GM21529 (cell line): ENCODE measurements at regions not wholly inside any gene's neighbourhood (a gene's known extent, or its start where the extent isn't known, plus 50 kb on each side); places are given as distances from the start of the nearest gene placed in this dataset.
"Not testable (repeated sequence)": the region's sequence is repeated elsewhere in the genome, so short reads cannot be mapped to it uniquely, and the experiment has no call there.

ENCODE experiments used
- ATAC-seq: cut with Tn5 transposase; IDR thresholded peaks from one replicate; pipeline ENCODE4 v1.9.1; 2021; ENCODE audit not compliant: unreplicated experiment

DNA sequence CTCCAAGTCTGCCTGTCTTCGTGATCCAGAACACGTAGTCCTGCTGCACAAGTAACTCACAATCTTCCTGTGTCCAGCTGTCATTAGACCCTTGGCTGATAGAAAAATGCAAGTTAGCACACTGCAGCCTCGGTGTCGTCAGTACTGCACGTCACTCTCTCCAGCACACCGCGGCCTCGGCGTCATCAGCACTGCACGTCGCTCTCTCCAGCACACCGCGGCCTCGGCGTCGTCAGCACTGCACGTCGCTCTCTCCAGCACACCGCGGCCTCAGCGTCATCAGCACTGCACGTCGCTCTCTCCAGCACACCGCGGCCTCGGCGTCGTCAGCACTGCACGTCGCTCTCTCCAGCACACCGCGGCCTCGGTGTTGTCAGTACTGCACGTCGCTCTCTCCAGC is 160.0 kb downstream of the FOXL1 start:
- not testable (repeated sequence) for ATAC-seq

DNA sequence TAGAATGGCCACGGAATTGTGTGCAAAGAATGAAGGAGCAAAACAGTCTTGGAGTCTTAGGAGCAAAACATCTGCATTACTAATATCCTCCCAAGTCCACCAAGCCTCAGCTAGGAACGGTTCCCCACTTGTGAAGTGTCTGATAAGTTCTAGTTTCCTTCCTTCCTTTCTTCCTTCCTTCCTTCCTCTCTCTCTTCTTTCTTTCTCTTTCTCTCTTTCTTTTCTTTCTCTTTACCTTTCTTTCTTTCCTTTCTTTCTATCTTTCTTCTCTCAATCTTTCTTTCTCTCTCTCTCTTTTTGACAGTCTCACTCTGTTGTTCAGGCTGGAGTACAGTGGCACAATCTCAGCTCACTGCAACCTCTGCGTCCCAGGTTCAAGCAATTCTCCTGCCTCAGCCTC is 160.8 kb downstream of the FOXL1 start:
- no peak for ATAC-seq

DNA sequence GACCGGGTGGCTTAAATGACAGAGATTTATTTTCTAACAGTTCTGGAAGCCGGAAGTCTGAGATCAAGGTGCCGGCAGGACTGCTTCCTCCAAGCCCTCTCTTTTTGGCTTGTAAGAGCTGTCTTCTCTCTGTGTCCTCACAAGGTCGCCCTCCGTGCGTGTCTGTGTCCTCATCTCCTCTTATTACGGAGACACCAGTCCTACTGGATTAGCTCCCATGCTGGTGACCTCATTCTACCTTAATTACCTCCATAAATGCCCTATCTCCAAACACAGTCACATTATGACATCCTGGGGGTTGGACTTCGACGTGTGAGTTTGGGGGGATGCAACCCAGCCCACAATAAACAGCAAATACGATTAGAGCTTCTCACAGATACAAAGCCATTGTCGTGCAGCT is 161.5 kb downstream of the FOXL1 start:
- ATAC-seq: no peak

DNA sequence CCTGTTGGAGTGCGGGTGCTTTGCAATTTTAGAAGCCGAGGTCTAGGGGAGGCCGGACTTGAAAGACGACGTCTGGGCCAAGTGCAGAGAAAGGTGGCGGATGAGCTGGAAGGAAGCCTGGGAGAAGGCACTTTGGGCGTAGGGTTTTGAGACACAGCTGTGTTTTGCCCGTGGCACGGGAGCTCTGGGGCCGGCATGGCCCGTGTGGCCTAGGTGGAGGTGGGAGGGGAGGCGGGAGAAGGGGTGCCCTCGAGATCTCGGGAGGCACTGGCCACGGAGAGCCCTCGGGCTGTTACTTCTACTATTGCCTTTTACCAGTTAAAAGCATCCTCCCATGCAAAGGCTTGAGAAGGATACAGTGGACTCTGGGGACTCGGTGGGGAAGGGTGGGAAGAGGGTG is 161.9 kb downstream of the FOXL1 start:
- no peak for ATAC-seq

DNA sequence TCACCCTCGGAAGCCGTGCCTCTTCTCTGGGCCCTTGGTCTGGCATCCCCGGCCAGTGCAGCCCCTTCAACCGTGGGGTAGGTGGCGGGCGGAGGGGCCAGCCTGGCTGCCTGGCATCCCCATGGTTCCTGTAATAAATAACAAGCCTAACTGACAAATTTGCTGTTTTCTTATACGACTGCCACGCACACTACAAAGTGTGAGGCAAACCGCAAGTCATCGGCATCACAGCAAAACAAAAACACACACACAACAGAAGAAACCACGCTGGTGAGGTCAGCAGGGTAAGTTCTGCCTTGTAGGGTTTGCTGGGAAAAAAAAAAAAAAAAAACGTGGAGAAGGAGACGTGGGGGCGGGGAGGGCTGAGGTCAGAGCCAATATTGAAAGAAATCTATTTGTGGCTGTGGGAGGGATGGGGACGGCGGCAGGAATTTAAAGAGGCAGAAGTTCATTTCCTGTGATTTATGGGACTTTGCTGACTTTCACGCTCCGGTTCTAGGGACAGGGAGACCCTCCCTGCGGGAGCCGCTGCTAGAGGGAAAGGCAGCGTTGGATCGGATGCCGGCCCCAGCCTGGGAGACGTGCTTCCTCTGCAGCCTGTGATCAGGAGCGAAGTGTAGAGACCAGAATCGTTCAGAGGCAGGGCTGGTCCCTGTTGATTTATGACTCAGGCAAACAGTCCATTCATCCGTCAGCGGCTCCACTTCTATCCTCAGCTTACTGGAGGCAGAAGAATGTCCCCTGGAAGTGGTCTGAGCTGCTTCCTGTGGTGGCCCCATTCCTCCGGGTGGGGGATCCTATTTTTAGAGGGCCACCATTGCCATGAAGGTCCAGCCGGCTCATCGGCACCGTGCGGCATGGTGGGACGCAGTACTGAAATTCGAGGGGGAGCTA is 162.8 kb downstream of the FOXL1 start:
- ATAC-seq: no peak

DNA sequence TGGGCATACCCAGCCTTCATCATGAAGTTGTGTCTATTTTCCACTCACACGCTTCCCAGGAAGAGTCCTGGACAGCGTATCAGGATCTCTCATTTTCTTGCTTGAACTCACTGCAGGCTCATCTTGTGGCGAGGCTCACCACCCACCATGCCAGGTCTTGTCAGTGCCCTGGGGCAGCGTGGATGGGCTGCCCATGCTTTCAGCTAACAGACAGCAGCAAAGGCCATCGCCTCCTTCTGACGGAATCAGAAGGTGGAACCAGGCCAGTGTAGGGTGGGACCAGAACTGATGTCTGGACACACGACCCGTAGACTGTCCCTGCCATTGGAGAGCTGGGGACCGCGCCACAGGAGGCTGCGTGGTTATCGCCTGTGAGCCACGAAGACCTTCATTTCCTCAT is 169.4 kb downstream of the FOXL1 start:
- ATAC-seq: no peak

DNA sequence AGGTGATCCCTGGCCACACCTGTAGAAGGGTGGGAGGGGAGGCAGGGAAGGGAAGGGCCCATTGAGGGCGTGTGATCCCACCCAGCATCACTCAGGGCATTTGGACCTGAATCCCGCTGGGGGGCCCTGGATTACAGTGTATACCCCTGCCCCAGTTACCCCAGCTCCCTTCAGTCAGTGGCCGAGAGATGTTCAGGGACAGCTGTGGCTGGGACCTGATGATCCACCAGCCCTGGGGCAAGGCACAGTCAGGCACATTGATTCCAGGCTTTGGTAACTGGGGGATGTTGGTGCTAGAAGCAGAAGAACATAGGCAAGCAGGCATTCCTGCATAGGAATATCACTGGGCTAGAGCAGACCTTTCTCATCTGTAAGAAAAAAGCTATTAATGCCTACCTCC is 170.3 kb downstream of the FOXL1 start:
- no peak for ATAC-seq

DNA sequence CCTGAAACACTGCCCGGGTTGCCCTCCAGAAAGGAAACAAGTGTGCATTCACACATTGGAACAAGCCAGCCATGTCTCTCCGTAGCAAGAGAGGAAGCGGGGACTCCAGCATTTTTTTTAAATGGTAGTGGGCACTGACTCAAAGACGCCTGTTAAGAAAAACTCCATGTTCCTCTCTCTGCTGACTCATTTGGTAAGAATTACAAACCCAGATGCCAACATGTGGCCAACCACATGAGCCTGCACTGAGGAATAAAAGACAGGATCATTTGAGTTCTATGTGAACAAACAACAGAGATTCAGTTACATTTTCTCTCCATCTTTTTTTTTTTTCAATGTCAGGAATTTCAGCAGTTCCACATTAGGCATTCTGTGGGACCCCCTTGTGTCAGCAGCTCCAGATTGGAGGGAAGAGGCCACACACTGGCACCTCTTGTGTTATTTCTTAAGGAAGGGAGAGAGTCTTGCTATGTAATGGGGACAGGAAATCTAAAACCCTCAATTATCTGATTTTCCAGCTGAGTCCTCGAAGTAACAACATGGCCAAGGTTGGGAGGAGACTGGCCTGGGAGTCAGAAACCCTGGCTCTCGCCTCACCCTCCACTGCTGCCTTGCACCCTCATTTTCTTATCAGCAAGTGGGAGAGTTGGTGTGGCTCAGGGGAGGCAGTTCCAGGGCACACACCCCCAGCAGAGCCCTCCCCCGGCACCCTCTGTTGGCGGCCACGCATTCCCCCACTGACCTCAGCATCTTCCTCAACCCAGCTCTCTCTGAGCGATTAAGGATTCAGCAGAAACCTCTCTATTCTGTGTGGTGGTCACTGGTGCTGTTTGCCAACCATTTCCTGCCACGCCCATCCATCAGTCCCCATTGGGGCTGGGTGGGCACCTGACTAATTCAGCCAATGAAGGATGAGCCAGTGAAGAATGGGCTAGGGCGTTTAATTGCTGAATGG is 173.0 kb downstream of the FOXL1 start:
- no peak for ATAC-seq

DNA sequence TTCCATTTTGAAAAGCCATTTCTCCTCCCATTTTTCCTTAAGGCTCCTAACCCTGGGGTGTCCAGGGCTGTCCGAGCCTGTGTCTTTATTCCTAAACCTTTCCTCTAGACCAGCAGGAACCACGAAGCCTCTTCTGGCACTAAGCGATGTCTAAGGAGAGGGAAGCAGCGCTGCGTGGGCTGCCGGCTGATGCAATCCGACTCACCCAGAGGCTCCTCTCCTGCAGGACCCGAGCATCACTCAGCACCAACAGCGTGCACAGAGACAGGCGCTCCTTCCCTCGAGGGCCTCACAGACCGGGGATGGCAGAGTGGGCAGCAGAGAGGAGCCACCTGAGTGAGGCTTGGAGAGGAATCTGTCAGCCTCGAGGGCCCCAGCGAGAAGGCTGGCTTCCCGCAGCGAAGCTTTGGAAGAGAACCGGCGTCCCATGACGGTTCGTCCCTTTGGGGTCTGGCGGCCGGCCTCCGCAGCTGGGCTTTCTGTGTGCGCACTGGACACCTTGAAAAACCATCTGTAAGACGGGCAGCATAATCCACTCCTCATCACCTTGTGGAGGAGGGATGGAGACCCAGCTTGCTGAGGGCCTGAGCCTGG is 174.3 kb downstream of the FOXL1 start:
- ATAC-seq: no peak

DNA sequence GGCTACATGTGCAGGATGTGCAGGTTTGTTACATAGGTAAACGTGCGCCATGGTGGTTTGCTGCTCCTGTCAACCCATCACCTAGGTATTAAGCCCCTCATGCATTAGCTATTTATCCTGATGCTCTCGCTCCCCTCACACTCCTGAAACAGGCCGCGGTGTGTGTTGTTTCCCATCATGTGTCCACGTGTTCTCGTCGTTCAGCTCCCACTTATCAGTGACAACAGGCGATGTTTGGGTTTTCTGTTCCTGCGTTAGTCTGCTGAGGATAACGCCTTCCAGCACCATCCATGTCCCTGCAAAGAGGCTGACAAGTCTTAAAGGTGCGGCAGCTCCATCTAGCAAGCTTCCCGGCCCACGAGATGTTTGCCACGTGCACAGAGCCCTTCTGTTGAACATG is 175.1 kb downstream of the FOXL1 start:
- ATAC-seq: no peak

DNA sequence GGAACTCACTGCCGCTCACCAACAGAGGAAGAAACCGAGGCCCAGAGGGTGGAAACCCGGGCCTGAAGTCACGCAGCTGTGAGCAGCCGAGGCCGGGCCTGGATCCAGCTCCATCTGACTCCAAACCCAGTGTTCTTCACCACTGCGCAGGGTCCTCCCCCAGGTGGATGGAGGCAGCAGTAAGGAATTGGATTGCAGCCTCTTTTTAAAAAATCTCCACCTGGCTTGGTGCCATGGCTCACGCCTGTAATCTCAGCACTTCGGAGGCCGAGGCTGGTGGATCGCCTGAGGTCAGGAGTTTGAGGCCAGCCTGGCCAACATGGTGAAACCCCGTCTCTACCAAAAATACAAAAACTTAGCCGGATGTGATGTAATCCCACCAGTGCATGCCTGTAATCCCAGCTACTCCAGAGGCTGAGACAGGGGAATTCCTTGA is 177.2 kb downstream of the FOXL1 start:
- no peak for ATAC-seq

DNA sequence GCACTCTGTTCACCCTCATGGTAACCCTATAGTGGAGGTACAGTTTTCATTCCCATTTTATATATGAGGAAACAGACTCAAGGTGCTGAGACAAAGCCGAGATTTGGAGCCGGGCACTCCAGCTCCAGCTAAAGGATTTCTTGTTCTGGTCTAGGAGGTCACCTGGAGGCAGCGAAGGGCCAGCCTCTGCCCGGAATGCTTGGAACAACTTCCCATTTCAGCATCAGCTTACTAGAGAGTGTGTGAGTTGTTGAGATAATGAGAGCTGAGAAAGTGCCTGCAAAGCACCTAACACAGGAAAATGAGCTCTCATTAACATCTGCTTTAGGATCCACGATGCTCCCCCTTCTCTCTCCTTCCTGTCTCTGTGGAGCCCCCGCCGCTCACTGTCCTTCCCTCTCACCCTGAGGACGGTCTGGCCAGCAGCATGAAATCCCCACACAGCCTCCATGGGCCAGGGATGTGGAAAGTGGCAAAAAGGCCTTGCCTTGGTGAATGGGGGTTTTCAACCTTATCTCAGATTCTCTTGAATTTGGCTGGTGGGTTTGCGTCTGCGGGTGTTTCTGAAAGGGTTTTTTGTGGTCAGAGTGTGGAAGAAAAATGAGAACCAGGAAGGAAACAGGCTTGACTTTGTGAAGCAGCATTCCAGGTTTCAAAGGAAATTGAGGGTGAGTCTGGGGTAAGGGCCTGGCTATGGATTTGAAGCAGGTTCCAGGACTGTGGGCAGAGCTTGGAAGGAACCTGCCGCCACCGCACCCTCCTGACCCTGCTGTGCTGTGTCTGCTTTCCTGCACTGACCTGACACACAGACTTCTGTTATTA is 178.7 kb downstream of the FOXL1 start:
- no peak for ATAC-seq

DNA sequence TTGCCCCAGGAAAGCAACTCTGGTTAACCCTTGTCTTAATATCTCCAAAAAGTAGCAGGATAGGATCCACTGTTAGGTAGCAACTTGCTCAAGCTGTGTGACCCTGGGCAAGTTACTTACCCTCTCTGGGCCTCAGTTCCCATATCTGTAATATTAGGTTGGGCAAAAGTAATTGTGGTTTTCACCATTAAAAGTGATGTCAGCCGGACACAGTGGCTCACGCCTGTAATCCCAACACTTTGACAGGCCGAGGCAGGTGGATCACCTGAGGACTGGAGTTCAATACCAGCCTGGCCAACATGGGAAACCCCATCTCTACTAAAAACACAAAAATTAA is 179.3 kb downstream of the FOXL1 start:
- ATAC-seq: no peak

DNA sequence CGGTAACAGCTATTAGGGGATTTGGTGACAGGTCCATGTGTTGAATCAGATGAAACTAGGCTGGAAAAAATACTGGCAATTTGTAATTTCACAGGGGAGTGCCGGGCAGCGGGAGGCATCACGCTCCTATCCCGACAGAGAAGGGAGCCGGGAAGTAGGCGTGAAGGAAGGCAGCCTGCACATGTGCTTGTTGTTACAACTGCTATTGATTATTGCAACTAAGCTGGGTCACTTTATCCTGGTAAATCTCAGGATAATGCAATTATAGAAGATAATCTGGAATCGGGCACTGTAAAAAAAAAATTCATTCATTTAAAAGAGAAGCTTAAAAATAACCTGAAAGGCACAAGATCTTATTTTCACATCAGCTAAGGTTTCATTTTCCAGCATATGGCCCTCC is 180.6 kb downstream of the FOXL1 start:
- no peak for ATAC-seq

DNA sequence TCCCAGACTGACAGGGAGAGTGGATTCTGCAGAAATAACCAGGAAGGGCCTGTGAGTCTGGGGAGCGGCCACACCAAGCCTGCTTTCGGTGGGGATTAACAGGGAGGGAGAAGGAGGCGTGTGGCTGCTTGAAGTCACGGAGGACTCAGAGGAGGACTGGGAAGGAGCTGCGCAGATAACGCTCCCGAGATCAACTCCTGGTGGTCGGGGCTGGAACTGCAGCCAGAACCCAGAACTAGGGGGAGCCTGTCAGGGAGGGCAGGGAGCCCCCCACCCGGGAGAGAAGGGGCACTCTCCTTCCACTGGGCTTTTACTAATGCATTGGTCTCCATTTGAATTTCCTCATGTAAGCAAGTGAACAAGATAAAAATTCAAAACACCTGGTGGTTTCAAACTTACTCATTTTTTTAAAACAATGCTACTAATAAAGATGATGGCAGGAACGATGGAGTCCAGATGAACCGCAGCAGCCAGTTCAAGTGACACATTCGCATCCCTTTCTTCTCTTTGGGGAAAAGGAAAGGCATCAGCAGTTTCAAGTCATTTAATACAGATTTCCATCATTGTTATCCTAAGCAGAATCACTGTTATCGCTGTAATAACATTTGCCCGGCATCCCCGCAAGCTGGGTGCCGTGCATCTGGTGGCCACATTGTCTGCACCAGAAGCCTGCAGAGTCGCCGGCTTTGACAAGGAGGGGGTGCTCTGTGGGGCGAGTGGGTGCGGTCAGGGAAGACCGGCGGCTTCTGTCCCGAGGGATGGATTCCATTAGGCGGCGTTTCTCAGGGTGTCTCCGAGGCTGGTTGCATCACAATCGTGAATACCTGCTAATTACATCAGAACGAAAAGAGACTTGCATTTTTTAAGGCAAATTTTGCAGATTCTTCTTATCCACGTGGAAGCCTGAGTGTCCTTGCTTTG is 183.0 kb downstream of the FOXL1 start:
- no peak for ATAC-seq

DNA sequence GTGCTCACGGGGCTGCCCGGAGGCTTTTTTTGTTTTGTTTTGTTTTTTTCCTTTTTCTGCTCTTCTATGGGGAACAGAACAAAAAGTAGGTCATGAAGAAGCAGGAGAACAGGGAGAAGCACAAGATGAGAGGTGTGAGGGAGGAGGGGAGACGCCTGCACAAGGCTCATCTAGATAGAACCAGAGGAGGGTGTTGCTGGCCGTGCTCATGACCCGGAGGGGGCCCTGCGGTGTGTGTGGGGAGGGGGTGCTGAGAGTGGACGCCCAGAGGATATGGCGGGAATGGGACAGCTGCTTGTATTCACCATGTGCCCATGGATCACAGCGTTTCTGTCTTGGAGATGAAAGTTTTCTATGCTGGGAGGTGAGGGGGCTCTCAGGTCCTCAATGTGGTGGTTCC is 183.7 kb downstream of the FOXL1 start:
- no peak for ATAC-seq

DNA sequence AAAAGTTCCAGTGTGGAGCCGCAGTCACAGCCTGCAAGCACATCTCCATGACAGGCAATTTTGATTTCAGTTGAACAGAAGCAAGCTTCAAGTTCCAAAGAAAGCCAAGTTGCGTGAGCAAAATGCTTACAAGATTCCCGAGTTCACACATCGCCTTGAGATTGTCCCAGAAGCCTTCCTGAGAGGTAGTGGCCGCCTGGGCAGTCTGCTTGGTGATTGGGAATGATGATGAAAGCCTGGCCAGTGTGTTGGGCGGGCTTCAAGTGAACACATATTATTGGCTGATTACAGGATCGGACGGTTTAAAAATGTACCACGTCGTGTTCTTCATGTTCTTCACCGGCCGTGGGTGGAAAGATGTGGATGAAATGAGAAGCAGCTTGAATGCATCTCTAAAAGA is 185.5 kb downstream of the FOXL1 start:
- no peak for ATAC-seq

DNA sequence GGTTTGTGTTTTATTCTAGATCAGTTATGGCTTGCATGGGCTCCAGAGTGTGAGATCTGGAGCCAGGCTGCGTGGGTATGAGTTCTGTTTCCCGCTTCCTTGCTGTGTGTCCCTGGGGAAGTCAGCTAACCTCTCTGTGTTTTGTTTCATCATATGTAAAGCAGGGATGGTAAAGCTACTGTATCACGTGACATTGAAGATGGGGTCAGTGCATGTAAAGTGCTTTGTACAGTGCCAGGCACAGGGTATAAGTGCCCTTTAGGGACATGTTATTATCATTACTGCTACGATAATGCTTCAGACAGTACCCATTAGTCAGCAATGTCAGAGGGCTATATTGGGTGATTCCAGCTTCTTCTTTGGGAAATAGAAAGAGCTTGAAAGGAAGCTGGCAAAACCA is 186.2 kb downstream of the FOXL1 start:
- no peak for ATAC-seq

DNA sequence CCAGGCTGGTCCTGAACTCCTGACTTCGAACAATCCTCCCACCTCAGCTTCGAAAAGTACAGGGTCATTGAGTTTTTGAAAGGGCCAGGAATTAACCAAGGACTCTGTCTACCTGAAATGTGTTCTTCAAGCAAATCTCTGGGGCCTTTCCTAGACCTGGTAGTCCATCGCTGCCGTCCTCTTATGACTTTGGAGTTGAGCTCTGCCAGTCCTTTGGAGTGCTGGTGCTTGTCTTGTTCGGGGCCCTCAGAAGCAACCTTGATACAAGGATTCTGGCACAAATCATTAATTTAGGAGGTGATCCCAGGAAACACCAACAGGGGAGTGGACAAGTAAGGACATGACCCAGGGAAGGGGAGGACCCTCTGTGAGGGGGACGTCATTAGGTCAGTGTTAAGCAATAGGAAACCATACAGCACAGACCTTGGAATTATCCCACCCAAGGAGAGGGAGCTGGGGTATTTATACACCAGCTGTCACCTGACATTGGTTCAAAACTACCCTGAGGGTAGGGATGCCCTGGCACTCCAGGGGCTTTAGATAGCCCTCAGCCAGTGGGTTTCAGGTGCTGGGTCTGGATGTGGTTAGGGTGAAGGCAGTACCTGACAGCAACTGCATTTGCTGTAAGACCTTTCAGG is 187.2 kb downstream of the FOXL1 start:
- ATAC-seq: no peak
